GM18511 (cell line): ENCODE measurements at regions not wholly inside any gene's neighbourhood (a gene's known extent, or its start where the extent isn't known, plus 50 kb on each side); places are given as distances from the start of the nearest gene placed in this dataset.

Experiments used
- ATAC-seq: cut with Tn5 transposase; IDR thresholded peaks from one replicate; pipeline ENCODE4 v1.9.1; 2021; ENCODE audit warnings: mild to moderate bottlenecking, moderate library complexity; ENCODE audit not compliant: unreplicated experiment

- no peak for ATAC-seq
Measured at GRCh38 chr6:151753581-151753980, 53.9 kb upstream of the ESR1 start.

GRCh38 chr6:151757506-151757955 is 50.0 kb upstream of the ESR1 start:
- ATAC-seq: peak; percentile 97
